Bronchial epithelial cell (primary cell): ENCODE measurements at regions not wholly inside any gene's neighbourhood (a gene's known extent, or its start where the extent isn't known, plus 50 kb on each side); places are given as distances from the start of the nearest gene placed in this dataset.
"Not testable (repeated sequence)": the region's sequence is repeated elsewhere in the genome, so short reads cannot be mapped to it uniquely, and the experiment has no call there.

ENCODE experiments used
- DNase-seq: peaks from one replicate; pipeline ENCODE4 v3.0.0-alpha.2; 2010; ENCODE audit warnings: low read depth
- FAIRE-seq: peaks from 2 replicates; lab custom pipeline; 2011; peaks lifted over from hg19 to GRCh38; lab: Jason Lieb, UNC
- H3K27me3 ChIP-seq: 2 replicates; pipeline ENCODE4 v1.5.1; 2011; ENCODE audit warnings: low read length; ENCODE audit not compliant: control insufficient read depth, insufficient read depth
- H3K36me3 ChIP-seq: 2 replicates; pipeline ENCODE4 v1.5.1; 2011; ENCODE audit warnings: low read length; ENCODE audit not compliant: control insufficient read depth, insufficient read depth
- H3K4me3 ChIP-seq: 2 replicates; pipeline ENCODE4 v1.5.1; 2011; ENCODE audit warnings: mild to moderate bottlenecking, low read depth, low read length, control low read depth
- TF ChIP-seq, protein P1 (sequence below): IDR thresholded peaks from 2 replicates; pipeline ENCODE4 v1.5.1; 2011; ENCODE audit warnings: mild to moderate bottlenecking, moderate library complexity, low read length, control low read depth, inconsistent platforms; ENCODE audit not compliant: insufficient read depth, severe bottlenecking

DNA sequence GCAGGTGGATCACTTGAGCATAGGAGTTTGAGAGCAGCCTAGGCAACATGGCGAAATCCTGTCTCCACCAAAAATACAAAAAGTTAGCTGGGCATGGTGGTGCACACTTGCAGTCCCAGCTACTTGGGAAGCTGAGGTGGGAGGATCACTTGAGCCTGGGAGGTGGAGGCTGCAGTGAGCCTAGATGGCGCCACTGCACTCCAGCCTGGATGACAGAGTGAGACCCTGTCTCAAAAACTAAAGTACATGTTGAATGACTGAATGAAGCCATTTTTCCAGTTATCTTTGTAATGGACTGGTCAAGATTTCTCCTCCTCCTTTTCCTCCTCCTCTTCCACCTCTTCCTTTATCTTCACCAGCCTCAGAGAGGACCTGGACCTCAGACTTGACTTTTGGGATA, 272.0 kb downstream of the SMAD2 start:
- TF ChIP-seq, protein P1, sequence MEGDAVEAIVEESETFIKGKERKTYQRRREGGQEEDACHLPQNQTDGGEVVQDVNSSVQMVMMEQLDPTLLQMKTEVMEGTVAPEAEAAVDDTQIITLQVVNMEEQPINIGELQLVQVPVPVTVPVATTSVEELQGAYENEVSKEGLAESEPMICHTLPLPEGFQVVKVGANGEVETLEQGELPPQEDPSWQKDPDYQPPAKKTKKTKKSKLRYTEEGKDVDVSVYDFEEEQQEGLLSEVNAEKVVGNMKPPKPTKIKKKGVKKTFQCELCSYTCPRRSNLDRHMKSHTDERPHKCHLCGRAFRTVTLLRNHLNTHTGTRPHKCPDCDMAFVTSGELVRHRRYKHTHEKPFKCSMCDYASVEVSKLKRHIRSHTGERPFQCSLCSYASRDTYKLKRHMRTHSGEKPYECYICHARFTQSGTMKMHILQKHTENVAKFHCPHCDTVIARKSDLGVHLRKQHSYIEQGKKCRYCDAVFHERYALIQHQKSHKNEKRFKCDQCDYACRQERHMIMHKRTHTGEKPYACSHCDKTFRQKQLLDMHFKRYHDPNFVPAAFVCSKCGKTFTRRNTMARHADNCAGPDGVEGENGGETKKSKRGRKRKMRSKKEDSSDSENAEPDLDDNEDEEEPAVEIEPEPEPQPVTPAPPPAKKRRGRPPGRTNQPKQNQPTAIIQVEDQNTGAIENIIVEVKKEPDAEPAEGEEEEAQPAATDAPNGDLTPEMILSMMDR: no peak
- Histone ChIP-seq H3K36me3 (no peaks in the 10 kb centered on the region), H3K27me3 (no peaks in the 10 kb centered on the region), H3K4me3 (no peak overlapping the region)
- DNase-seq: no peak
- no peak for FAIRE-seq

DNA sequence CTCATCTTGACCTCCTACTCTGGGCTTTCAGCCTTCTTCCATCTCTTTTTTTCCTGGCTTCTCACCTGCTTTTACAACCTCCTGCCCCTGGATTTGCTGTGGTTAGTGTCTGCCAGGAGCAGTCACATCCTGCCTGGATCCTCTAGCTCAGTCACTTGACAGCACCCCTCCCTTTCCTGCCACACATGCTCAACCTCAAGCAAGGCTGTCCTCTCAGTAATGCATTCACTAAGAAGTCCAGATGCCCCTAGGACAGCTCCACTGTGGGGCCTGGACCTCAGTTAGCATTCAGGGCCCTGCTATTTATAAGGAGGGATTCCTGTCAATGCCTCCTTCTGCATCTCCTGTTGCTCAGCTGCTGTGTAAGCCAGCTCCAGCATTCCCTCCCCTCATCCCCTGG, 275.5 kb downstream of the SMAD2 start:
- Histone ChIP-seq H3K27me3 (no peaks in the 10 kb centered on the region), H3K36me3 (no peaks in the 10 kb centered on the region), H3K4me3 (no peak overlapping the region)
- TF ChIP-seq, protein P1: no peak
- no peak for FAIRE-seq
- DNase-seq: no peak

DNA sequence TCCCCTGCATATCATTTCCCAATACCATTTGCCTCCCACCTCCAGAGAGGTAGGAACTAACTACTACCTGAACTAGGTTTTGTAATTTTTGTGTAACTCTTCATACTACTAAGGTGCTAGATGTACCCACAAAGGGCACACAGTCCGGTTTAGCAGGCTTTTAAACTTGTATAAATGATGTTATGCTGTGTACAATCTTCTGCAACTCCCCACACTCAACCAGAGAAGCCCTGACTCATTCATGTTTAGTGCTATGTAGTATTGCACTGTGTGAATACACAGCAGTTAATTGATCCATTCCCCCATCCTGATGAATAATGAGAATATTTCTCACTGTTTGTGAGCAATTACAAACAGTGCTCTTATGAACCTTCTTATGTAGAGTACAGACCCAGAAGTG, 285.6 kb downstream of the SMAD2 start:
- TF ChIP-seq, protein P1: no peak
- DNase-seq (no peak), FAIRE-seq (no peak)
- H3K27me3 ChIP-seq: no peaks in the 10 kb centered on the region
- H3K4me3 ChIP-seq: no peak overlapping the region
- H3K36me3 ChIP-seq: no peaks in the 10 kb centered on the region

DNA sequence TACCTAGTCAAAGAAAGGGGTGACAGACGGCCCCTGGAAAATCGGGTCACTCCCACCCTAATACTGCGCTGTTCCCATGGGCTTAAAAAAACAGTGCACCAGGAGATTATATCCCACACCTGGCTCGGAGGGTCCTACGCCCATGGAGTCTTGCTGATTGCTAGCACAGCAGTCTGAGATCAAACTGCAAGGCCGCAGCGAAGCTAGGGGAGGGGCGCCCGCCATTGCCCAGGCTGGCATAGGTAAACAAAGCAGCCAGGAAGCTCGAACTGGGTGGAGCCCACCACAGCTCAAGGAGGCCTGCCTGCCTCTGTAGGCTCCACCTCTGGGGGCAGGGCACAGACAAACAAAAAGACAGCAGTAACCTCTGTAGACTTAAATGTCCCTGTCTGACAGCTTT, 292.9 kb downstream of the SMAD2 start:
- H3K27me3 ChIP-seq, FAIRE-seq, DNase-seq, H3K4me3 ChIP-seq, H3K36me3 ChIP-seq: not testable (repeated sequence)

DNA sequence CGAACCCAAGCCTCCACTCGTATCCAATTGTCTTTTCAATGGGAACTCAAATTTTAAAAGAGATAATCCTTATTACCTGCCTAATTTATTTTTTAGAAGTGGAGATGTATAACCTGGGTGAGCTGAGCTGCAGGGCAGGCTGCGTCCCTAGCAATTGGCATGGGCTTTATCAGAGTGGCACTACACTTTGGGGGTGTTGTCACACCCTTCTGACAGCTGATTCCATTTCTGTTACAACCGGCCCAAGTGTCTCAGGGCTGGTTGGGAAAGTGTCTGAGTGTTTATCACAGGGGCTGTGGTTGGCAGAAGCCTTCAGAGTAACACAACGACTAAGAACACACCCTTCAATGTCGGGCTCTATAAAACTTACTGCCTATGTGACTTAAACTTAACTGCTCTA, 295.0 kb downstream of the SMAD2 start:
- no peak for FAIRE-seq
- DNase-seq: no peak
- no peak overlapping the region for H3K4me3 ChIP-seq
- TF ChIP-seq, protein P1: no peak
- H3K27me3 ChIP-seq: no peaks in the 10 kb centered on the region
- no peaks in the 10 kb centered on the region for H3K36me3 ChIP-seq

DNA sequence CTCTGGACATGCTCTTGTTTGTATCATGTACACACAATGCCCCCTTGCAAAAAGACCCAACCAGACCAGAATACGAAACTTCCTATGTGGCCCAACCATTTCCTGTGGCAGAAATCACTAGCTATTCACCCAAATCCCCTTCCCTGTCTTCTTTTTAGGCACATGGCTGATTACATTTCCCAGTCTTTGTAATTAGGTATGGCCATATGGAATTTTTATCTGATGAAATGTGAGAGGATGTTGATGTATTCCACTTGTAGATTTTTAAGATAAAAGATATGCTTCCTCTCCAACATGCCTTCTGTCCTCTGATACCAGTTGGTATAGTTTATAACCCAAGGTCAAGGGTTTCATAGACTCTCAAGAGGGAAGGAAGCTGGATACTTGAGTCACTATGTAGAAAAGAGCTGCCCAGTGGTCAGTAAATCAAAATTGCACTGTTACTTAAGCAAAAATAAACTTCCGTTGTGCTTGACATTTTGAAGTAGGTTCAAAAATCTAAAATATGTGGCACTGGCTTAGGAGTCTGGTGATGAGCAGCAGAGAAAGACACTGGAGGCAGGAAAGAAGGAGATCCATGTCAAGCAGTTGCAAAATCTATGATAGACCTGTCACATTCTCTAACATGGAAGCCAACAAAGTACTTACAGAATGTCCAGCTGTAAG, 297.4 kb downstream of the SMAD2 start:
- no peak overlapping the region for H3K4me3 ChIP-seq
- FAIRE-seq (no peak), DNase-seq (no peak)
- TF ChIP-seq, protein P1: no peak
- no peaks in the 10 kb centered on the region for H3K36me3 ChIP-seq
- no peaks in the 10 kb centered on the region for H3K27me3 ChIP-seq
